ENCODE measurements at regions not wholly inside any gene's neighbourhood (a gene's known extent, or its start where the extent isn't known, plus 50 kb on each side); places are given as distances from the start of the nearest gene placed in this dataset.

- TF ChIP-seq ZNF248 (tag by site-specific recombination; IDR thresholded peaks at IDR 0.05) (no peak), ZBTB21 (tag by site-specific recombination; IDR thresholded peaks at IDR 0.05) (no peak), HOXC10 (CRISPR knock-in tag; IDR thresholded peaks at IDR 0.05) (no peak), PBX3 (CRISPR knock-in tag; IDR thresholded peaks at IDR 0.05) (no peak), ZNF311 (tag by site-specific recombination; IDR thresholded peaks at IDR 0.05; ENCODE audit: borderline replicate concordance) (no peak)
These were observed 485.4 kb downstream of the RFC3 start for GRCh38 chr13:34303346-34303745.
